ENCODE measurements at regions not wholly inside any gene's neighbourhood (a gene's known extent, or its start where the extent isn't known, plus 50 kb on each side); places are given as distances from the start of the nearest gene placed in this dataset.

DNA sequence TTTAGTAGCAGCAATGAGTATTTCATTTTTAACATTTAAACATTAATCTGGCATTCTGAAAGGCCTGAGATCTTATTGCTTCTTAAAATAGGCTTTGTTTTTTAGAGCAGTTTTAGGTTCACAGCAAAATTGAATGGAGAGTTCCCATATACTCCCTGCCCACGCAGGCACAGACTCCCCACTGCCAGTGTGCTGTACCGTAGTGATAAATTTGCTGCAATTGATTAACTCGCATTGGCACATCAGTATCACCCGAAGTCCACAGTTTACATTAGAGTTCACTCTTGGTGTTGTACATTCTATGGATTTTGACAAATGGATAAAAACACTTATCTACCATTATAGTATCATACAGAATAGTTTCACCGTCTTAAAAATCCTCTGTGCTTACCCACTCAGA, 71.8 kb upstream of the ERRFI1 start:
- TF ChIP-seq EZH2 (IDR thresholded peaks at IDR 0.05; ENCODE audit: low read length, missing control alignments) = no peak
- TF ChIP-seq, protein P1, sequence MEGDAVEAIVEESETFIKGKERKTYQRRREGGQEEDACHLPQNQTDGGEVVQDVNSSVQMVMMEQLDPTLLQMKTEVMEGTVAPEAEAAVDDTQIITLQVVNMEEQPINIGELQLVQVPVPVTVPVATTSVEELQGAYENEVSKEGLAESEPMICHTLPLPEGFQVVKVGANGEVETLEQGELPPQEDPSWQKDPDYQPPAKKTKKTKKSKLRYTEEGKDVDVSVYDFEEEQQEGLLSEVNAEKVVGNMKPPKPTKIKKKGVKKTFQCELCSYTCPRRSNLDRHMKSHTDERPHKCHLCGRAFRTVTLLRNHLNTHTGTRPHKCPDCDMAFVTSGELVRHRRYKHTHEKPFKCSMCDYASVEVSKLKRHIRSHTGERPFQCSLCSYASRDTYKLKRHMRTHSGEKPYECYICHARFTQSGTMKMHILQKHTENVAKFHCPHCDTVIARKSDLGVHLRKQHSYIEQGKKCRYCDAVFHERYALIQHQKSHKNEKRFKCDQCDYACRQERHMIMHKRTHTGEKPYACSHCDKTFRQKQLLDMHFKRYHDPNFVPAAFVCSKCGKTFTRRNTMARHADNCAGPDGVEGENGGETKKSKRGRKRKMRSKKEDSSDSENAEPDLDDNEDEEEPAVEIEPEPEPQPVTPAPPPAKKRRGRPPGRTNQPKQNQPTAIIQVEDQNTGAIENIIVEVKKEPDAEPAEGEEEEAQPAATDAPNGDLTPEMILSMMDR (conservative IDR thresholded peaks at IDR 0.05 in 1 of 2, IDR thresholded peaks at IDR 0.05 in 1 of 2; ENCODE audit: low read depth in 1 of 2, low read length in 2 of 2) = no peak
